IMR-90 (cell line): ENCODE measurements at regions not wholly inside any gene's neighbourhood (a gene's known extent, or its start where the extent isn't known, plus 50 kb on each side); places are given as distances from the start of the nearest gene placed in this dataset.
A peak's percentile ranks its signal among the peaks of the same experiment; 100 is the strongest.

Experiments used
- ATAC-seq: fragments of 200-7000 bp; cut with Tn5 transposase; 2 replicates; pipeline ENCODE4 v1.9.1; 2020; ENCODE audit warnings: low read depth, mild to moderate bottlenecking, moderate library complexity
- BruUV-seq: library from RNA; stranded (reverse); fragments of 400-500 nt; replicated peaks from 2 replicates; lab custom pipeline; 2021; lab: Mats Ljungman, UMichigan
- CTCF ChIA-PET: fragments of 300-600 bp; formaldehyde crosslinking; extraction: SDS; loops from one replicate; lab custom pipeline; 2021; ENCODE audit warnings: antibody characterized with exemption; lab: Yijun Ruan, JAX
- POLR2A ChIA-PET: fragments of 300-600 bp; sonication (Branson Sonifier 250); formaldehyde crosslinking; loops from one replicate; lab custom pipeline; 2022; ENCODE audit warnings: antibody characterized with exemption; ENCODE audit not compliant: unreplicated experiment; lab: Charles Lee
- DNase-seq: peaks from one replicate; pipeline ENCODE4 v3.0.0; 2013
- H2AFZ ChIP-seq: replicated peaks from 2 replicates; pipeline ENCODE3; 2013; ENCODE audit warnings: low read length, mild to moderate bottlenecking; ENCODE audit not compliant: poor library complexity
- H2AK5ac ChIP-seq: 2 replicates; pipeline ENCODE4 v1.6.1; 2013; ENCODE audit warnings: low read depth, low read length, inconsistent platforms
- H2AK9ac ChIP-seq: replicated peaks from 2 replicates; pipeline ENCODE3; 2013; ENCODE audit warnings: mild to moderate bottlenecking, low read depth, low read length, moderate library complexity; ENCODE audit not compliant: poor library complexity
- H2BK120ac ChIP-seq: 2 replicates; pipeline ENCODE4 v1.6.1; 2013; ENCODE audit warnings: low read depth, low read length, inconsistent platforms
- H2BK15ac ChIP-seq: 3 replicates; pipeline ENCODE4 v1.6.1; 2013; ENCODE audit warnings: low read depth, low read length, inconsistent platforms
- H2BK20ac ChIP-seq: 2 replicates; pipeline ENCODE4 v1.6.1; 2013; ENCODE audit warnings: low read depth, mild to moderate bottlenecking, inconsistent platforms, low read length, moderate library complexity
- H2BK5ac ChIP-seq: 2 replicates; pipeline ENCODE4 v1.6.1; 2013; ENCODE audit warnings: mild to moderate bottlenecking, low read depth, low read length, inconsistent platforms; ENCODE audit not compliant: poor library complexity, severe bottlenecking
- H3K14ac ChIP-seq: replicated peaks from 2 replicates; pipeline ENCODE4 v1.6.1; 2013; ENCODE audit warnings: low read depth, low read length, inconsistent platforms
- H3K18ac ChIP-seq: 2 replicates; pipeline ENCODE4 v1.6.1; 2013; ENCODE audit warnings: low read depth, low read length, control low read depth
- H3K23ac ChIP-seq: 2 replicates; pipeline ENCODE4 v1.6.1; 2013; ENCODE audit warnings: low read depth, low read length, inconsistent platforms
- H3K27ac ChIP-seq: 2 replicates; pipeline ENCODE4 v1.5.1; 2013; ENCODE audit warnings: mild to moderate bottlenecking, control low read depth, low read length; ENCODE audit not compliant: insufficient read depth
- H3K27me3 ChIP-seq: 2 replicates; pipeline ENCODE4 v1.6.1; 2013; ENCODE audit warnings: low read length; ENCODE audit not compliant: control insufficient read depth, insufficient read depth
- H3K36me3 ChIP-seq: 2 replicates; pipeline ENCODE4 v1.6.1; 2013; ENCODE audit warnings: low read length, mixed read lengths; ENCODE audit not compliant: control insufficient read depth, insufficient read depth
- H3K4ac ChIP-seq: 2 replicates; pipeline ENCODE4 v1.6.1; 2013; ENCODE audit warnings: low read depth, low read length, inconsistent platforms
- H3K4me1 ChIP-seq: 2 replicates; pipeline ENCODE4 v1.6.1; 2013; ENCODE audit warnings: low read length, mixed read lengths; ENCODE audit not compliant: control insufficient read depth, insufficient read depth
- H3K4me2 ChIP-seq: 2 replicates; pipeline ENCODE4 v1.6.1; 2013; ENCODE audit warnings: low read depth, mild to moderate bottlenecking, control low read depth, low read length, moderate library complexity
- H3K4me3 ChIP-seq: 2 replicates; pipeline ENCODE4 v1.5.1; 2013; ENCODE audit warnings: low read depth, mild to moderate bottlenecking, control low read depth, low read length, moderate library complexity; ENCODE audit not compliant: insufficient read depth
- H3K56ac ChIP-seq: 2 replicates; pipeline ENCODE4 v1.6.1; 2013; ENCODE audit warnings: low read length, inconsistent platforms; ENCODE audit not compliant: insufficient read depth; ENCODE audit errors: extremely low read depth
- H3K79me1 ChIP-seq, 2 experiments: 2 replicates each; pipeline ENCODE4 v1.6.1; 2013; ENCODE audit warnings: low read length in 2 of 2, inconsistent platforms in 1 of 2, low read depth in 1 of 2
- H3K9ac ChIP-seq: 2 replicates; pipeline ENCODE4 v1.6.1; 2013; ENCODE audit warnings: low read depth, low read length, control low read depth
- H3K9me1 ChIP-seq: 2 replicates; pipeline ENCODE4 v1.6.1; 2013; ENCODE audit warnings: low read length, inconsistent platforms; ENCODE audit not compliant: insufficient read depth
- H3K9me3 ChIP-seq: 2 replicates; pipeline ENCODE4 v1.6.1; 2013; ENCODE audit warnings: low read length; ENCODE audit not compliant: control insufficient read depth, insufficient read depth
- H4K20me1 ChIP-seq: 2 replicates; pipeline ENCODE4 v1.6.1; 2013; ENCODE audit warnings: low read length, inconsistent platforms; ENCODE audit not compliant: insufficient read depth
- H4K5ac ChIP-seq: 2 replicates; pipeline ENCODE4 v1.6.1; 2013; ENCODE audit warnings: mild to moderate bottlenecking, low read depth, low read length, control low read depth
- H4K8ac ChIP-seq, 2 experiments: 2 replicates each; pipeline ENCODE4 v1.6.1; 2013; ENCODE audit warnings: low read depth in 2 of 2, low read length in 2 of 2, control low read depth in 1 of 2, inconsistent platforms in 1 of 2
- H4K91ac ChIP-seq: 2 replicates; pipeline ENCODE4 v1.6.1; 2013; ENCODE audit warnings: low read depth, low read length, inconsistent platforms; ENCODE audit not compliant: insufficient read depth
- CHD1 ChIP-seq: IDR thresholded peaks from 2 replicates; pipeline ENCODE4 v1.6.1; 2012; ENCODE audit warnings: low read depth, low read length, improper control_type of control experiment
- CTCF ChIP-seq: conservative IDR thresholded peaks from 2 replicates; pipeline ENCODE4 v1.5.1; 2012; ENCODE audit warnings: mild to moderate bottlenecking, low read depth, low read length, improper control_type of control experiment
- ELK1 ChIP-seq: fragments of 150-350 bp; IDR thresholded peaks from 2 replicates; pipeline ENCODE4 v1.6.1; 2016; ENCODE audit warnings: low read depth, mild to moderate bottlenecking, low read length, moderate library complexity, borderline replicate concordance
- USF2 ChIP-seq: fragments of 150-350 bp; IDR thresholded peaks from 2 replicates; pipeline ENCODE4 v1.6.1; 2017; ENCODE audit warnings: mild to moderate bottlenecking, antibody characterized with exemption, low read length, low read depth
- WGBS, 2 experiments: methylation state at CpG; one replicate each; pipeline versions ENCODE4 v1.1.5 to v1.1.7; 2013; ENCODE audit warnings: missing lambda C conversion rate in 2 of 2; ENCODE audit not compliant: insufficient read length in 1 of 2; ENCODE audit errors: extremely low coverage in 2 of 2; 5-methylcytosine and 5-hydroxymethylcytosine counted together
- dilution Hi-C: fragments of 300-500 bp; cut with HindIII; formaldehyde crosslinking; loops from one replicate; pipeline ENCODE4 v1.14.3; 2018; ENCODE audit warnings: low sequenced_read_pairs; ENCODE audit not compliant: unreplicated experiment
- in situ Hi-C: fragments of 300-500 bp; cut with MboI; formaldehyde crosslinking; loops from 3 replicates; pipeline ENCODE4 v1.14.3; 2019; ENCODE audit warnings: low sequenced_read_pairs, inconsistent platforms, mixed read lengths
- intact Hi-C: fragments of 100-400 bp; cut with micrococcal nuclease; formaldehyde crosslinking; loops from 2 replicates; pipeline ENCODE4 v1.10.0; 2022

GRCh38 chr2:19614066-19614465 lies 255.6 kb upstream of the OSR1 start:
- WGBS, 2 experiments = no CpG with 5 or more reads among the region's 2 CpGs
- Histone ChIP-seq H2BK5ac (no peak overlapping the region), H2BK120ac (no peak overlapping the region), H4K20me1 (no peaks in the 10 kb centered on the region; the same call in 1 of the 2 replicates), H3K27me3 (no peaks in the 10 kb centered on the region), H3K4me1 (peaks cover 7% of the 10 kb centered on the region), H4K5ac (no peak overlapping the region), H3K4me2 (no peak overlapping the region), H2AFZ (no peak overlapping the region), H3K4ac (no peak overlapping the region), H2BK20ac (no peak overlapping the region), H3K9me1 (no peaks in the 10 kb centered on the region; the same call in 1 of the 2 replicates), H3K56ac (no peak overlapping the region), H3K27ac (no peak overlapping the region), H4K91ac (no peak overlapping the region), H3K18ac (no peak overlapping the region), H2BK15ac (peak overlapping the region; percentile 41; the same call in 1 of the 3 replicates), H3K36me3 (no peaks in the 10 kb centered on the region), H4K8ac (no peak overlapping the region), H3K4me3 (no peak overlapping the region), H3K79me1 (no peaks in the 10 kb centered on the region), H2AK5ac (peak overlapping the region; percentile 20; the same call in 1 of the 2 replicates), H3K23ac (no peak overlapping the region), H3K9ac (no peak overlapping the region), H3K14ac (no peak overlapping the region), H3K9me3 (peaks cover 11% of the 10 kb centered on the region; the same call in 1 of the 2 replicates), H2AK9ac (no peak overlapping the region)
- TF ChIP-seq ELK1 (no peak), CHD1 (no peak), CTCF (no peak), USF2 (no peak)
- DNase-seq (peak; percentile 16), ATAC-seq (no peak)
- in situ Hi-C loops (no loop called here), dilution Hi-C loops (no loop called here), intact Hi-C loops (no loop called here)
- CTCF ChIA-PET = interaction anchor here (0.7 kb wide), 1 partner anchor 12 kb away, joined by 3 read pairs; no protein-coding TSS in a partner anchor
- BruUV-seq = no TSS peak
- POLR2A ChIA-PET = no interaction called here
